HFFc6 (cell line): ENCODE measurements at regions not wholly inside any gene's neighbourhood (a gene's known extent, or its start where the extent isn't known, plus 50 kb on each side); places are given as distances from the start of the nearest gene placed in this dataset.

Experiments used
- DNase-seq: peaks from one replicate; pipeline ENCODE4 v3.0.0-alpha.2; 2018
- H3K27ac Mint-ChIP-seq: 2 replicates; pipeline ENCODE4 v1.8.0; 2020; ENCODE audit warnings: mild to moderate bottlenecking, mixed read lengths
- H3K27me3 Mint-ChIP-seq: 2 replicates; pipeline ENCODE4 v1.8.0; 2021; ENCODE audit warnings: mild to moderate bottlenecking, moderate library complexity, mixed read lengths; ENCODE audit not compliant: insufficient read depth
- H3K36me3 Mint-ChIP-seq: 2 replicates; pipeline ENCODE4 v1.8.0; 2021; ENCODE audit warnings: low read depth, mixed read lengths
- H3K4me1 Mint-ChIP-seq: 2 replicates; pipeline ENCODE4 v1.8.0; 2020; ENCODE audit warnings: low read depth, mixed read lengths
- H3K4me3 Mint-ChIP-seq: 2 replicates; pipeline ENCODE4 v1.8.0; 2020; ENCODE audit warnings: mild to moderate bottlenecking, moderate library complexity, mixed read lengths
- H3K9me3 Mint-ChIP-seq: 2 replicates; pipeline ENCODE4 v1.8.0; 2020; ENCODE audit warnings: mild to moderate bottlenecking, mixed read lengths
- TF ChIP-seq, protein P1 (sequence below): fragments of 200-600 bp; sonication (generic); IDR thresholded peaks from 2 replicates; pipeline ENCODE4 v1.5.0; 2021; ENCODE audit warnings: antibody characterized with exemption, mild to moderate bottlenecking

DNA sequence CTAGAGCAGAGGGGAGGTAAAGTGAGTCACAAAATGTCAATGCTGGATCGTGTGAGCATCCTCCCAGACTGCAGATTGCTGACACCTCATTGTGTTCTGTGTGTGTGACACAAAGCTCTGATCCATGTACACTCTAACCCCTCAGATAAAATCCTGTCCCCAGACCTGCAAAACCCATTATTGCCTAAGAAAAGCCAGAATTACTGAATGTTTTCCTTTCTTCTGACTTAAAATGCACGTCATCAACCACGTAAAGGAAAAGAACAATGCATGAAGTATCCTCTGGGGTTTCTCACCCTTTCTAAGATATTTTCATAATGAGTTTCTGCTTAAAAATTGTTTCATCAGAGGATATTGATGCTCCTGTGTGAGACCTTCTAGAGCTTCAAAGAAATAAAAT lies 218.0 kb upstream of the PREP start:
- Mint-ChIP-seq H3K9me3 (no peaks in the 10 kb centered on the region), H3K27me3 (no peaks in the 10 kb centered on the region), H3K36me3 (no peaks in the 10 kb centered on the region), H3K27ac (no peak overlapping the region), H3K4me1 (peaks cover 6% of the 10 kb centered on the region), H3K4me3 (no peak overlapping the region)
- DNase-seq: no peak
- TF ChIP-seq, protein P1, sequence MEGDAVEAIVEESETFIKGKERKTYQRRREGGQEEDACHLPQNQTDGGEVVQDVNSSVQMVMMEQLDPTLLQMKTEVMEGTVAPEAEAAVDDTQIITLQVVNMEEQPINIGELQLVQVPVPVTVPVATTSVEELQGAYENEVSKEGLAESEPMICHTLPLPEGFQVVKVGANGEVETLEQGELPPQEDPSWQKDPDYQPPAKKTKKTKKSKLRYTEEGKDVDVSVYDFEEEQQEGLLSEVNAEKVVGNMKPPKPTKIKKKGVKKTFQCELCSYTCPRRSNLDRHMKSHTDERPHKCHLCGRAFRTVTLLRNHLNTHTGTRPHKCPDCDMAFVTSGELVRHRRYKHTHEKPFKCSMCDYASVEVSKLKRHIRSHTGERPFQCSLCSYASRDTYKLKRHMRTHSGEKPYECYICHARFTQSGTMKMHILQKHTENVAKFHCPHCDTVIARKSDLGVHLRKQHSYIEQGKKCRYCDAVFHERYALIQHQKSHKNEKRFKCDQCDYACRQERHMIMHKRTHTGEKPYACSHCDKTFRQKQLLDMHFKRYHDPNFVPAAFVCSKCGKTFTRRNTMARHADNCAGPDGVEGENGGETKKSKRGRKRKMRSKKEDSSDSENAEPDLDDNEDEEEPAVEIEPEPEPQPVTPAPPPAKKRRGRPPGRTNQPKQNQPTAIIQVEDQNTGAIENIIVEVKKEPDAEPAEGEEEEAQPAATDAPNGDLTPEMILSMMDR: no peak

DNA sequence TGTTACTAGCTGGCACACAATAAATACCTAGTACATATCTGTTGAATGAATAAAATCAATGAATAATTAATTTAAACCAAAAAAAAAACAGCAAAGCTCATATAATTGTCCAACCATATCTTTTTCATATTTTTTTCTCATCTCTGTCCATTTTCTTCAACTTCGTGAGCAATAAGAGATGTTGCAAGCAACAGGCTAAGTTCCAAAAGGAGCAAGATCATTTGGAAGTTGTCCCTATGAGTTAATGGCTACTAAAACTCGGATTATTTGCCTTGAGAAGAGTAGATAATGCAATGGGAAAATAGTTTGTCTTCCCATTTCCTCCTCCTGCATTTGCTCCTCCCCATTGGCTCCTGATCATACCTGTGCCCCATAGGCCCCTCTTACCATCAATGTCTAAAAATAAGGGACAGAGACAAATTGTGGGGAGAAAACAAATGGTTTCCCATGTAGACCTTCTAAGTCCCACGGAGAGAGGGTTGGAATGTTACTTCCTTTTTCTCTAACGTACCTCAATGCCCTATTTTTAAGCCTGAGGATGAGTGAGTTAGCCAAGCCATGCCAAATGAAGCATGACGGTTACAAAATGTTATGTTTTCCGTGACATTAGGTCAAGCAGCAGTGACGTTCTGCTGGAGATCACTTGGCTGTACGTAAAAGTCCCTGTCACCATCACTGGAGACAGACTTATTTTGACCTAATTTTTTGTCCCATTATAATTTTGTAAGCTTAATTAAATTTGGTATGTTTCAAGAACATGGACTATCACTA lies 217.3 kb upstream of the PREP start:
- Mint-ChIP-seq H3K27me3 (no peaks in the 10 kb centered on the region), H3K27ac (no peak overlapping the region), H3K4me1 (peaks cover 6% of the 10 kb centered on the region), H3K36me3 (peaks cover under 1% of the 10 kb centered on the region), H3K4me3 (no peak overlapping the region), H3K9me3 (no peaks in the 10 kb centered on the region)
- DNase-seq: no peak
- TF ChIP-seq, protein P1: no peak

DNA sequence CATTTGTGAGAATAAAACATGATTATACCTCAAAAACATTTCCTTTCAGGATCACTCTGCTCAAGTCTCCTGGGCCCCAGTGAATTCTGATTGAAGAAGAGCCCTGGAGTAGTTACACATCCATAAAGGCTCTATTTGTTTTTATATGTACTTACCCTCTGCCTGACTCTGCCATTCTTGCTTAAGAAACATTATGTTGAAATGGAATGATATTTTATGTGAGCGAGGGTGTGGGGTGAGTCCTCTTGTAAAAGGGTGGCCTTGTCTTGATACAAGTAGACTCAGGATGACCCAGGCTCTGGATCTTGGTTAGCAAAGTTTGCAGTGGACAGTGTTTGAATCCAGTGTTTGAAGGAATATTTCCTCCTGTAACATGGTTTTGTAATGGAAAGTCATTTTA lies 215.4 kb upstream of the PREP start:
- no peak for DNase-seq
- H3K4me3 Mint-ChIP-seq: no peak overlapping the region
- H3K27ac Mint-ChIP-seq: no peak overlapping the region
- TF ChIP-seq, protein P1: no peak
- peaks cover 6% of the 10 kb centered on the region for H3K4me1 Mint-ChIP-seq
- no peaks in the 10 kb centered on the region for H3K9me3 Mint-ChIP-seq
- H3K36me3 Mint-ChIP-seq: peaks cover 11% of the 10 kb centered on the region
- no peaks in the 10 kb centered on the region; the same call in 1 of the 2 replicates for H3K27me3 Mint-ChIP-seq

DNA sequence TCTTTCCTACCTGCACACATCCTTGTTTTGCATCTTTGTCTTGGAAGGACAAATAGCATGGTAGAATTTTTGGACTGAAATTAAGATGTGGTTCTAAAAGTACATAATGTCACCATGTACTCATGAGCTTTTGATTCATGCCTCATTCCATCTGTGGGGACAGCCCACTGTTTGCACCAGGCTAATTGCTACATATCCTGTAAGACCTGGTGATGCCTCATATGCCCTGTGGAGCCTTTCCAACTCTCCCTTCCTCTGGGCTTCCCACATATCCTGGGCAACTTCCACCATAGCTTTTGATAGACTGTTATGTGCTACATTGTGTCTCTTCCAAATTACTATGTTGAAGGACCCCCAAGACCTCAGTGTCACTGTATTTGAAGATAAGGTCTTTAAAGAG lies 213.6 kb upstream of the PREP start:
- no peak overlapping the region for H3K4me3 Mint-ChIP-seq
- DNase-seq: no peak
- H3K27ac Mint-ChIP-seq: no peak overlapping the region
- H3K27me3 Mint-ChIP-seq: no peaks in the 10 kb centered on the region; the same call in 1 of the 2 replicates
- TF ChIP-seq, protein P1: no peak
- H3K36me3 Mint-ChIP-seq: peaks cover 11% of the 10 kb centered on the region
- no peaks in the 10 kb centered on the region for H3K9me3 Mint-ChIP-seq
- H3K4me1 Mint-ChIP-seq: peaks cover 6% of the 10 kb centered on the region

DNA sequence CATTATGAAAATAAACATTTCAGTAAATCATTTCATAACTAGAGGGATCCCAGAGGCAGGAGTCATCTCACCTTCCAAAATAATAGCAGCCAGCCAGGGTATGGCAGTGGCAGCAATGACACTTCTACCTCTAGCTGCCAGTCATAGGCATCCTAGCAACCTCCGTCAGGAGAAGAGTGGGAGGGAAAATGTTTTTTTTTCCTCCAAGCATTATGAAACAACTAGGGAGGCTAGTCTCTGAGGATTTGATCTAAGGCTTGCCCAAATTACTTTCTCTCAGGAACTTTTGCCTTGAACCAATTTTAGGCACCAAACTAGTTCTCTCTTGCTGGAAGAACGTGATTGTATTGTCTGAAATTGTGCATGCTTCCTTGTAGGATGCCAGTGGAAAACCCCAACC lies 208.7 kb upstream of the PREP start:
- H3K36me3 Mint-ChIP-seq: peaks cover 11% of the 10 kb centered on the region
- no peak overlapping the region for H3K4me3 Mint-ChIP-seq
- TF ChIP-seq, protein P1: no peak
- H3K4me1 Mint-ChIP-seq: peaks cover 37% of the 10 kb centered on the region
- no peak for DNase-seq
- no peaks in the 10 kb centered on the region for H3K9me3 Mint-ChIP-seq
- H3K27ac Mint-ChIP-seq: no peak overlapping the region
- no peaks in the 10 kb centered on the region; the same call in none of the 2 replicates for H3K27me3 Mint-ChIP-seq
